GM06990 (cell line): ENCODE measurements at regions not wholly inside any gene's neighbourhood (a gene's known extent, or its start where the extent isn't known, plus 50 kb on each side); places are given as distances from the start of the nearest gene placed in this dataset.

Source experiments
- DNase-seq: peaks from one replicate; pipeline ENCODE4 v3.0.0-alpha.2; 2011; ENCODE audit not compliant: insufficient read length; ENCODE audit errors: extremely low read depth
- H3K27me3 ChIP-seq: replicated peaks from 2 replicates; pipeline ENCODE4 v1.6.0; 2011; ENCODE audit warnings: low read length; ENCODE audit not compliant: control insufficient read depth, insufficient read depth
- H3K36me3 ChIP-seq: 2 replicates; pipeline ENCODE4 v1.5.1; 2011; ENCODE audit warnings: low read length; ENCODE audit not compliant: control insufficient read depth, insufficient read depth
- H3K4me3 ChIP-seq: replicated peaks from 2 replicates; pipeline ENCODE4 v1.5.1; 2011; ENCODE audit warnings: low read depth, mild to moderate bottlenecking, control low read depth, low read length
- CTCF ChIP-seq: IDR thresholded peaks from 2 replicates; pipeline ENCODE4 v1.5.1; 2011; ENCODE audit warnings: low read length, control low read depth, mild to moderate bottlenecking, inconsistent platforms; ENCODE audit not compliant: insufficient read depth, poor library complexity, severe bottlenecking

GRCh38 chr4:85151786-85152185, 185.3 kb upstream of the WDFY3 start:
- no peak for DNase-seq
- Histone ChIP-seq H3K27me3 (no peaks in the 10 kb centered on the region; the same call in 1 of the 2 replicates), H3K36me3 (no peaks in the 10 kb centered on the region)

GRCh38 chr4:85152480-85152879, 186.0 kb upstream of the WDFY3 start:
- no peak for TF ChIP-seq CTCF
- Histone ChIP-seq H3K4me3 (no peak overlapping the region), H3K27me3 (no peaks in the 10 kb centered on the region; the same call in 1 of the 2 replicates), H3K36me3 (no peaks in the 10 kb centered on the region)
- no peak for DNase-seq

More at GRCh38 chr4:85151786-85152185, 185.3 kb upstream of the WDFY3 start:
- H3K4me3 ChIP-seq, result no peak overlapping the region
- TF ChIP-seq CTCF, result no peak

GRCh38 chr4:85153221-85153620, 186.7 kb upstream of the WDFY3 start:
- no peak for DNase-seq
- no peak for TF ChIP-seq CTCF
- H3K27me3 ChIP-seq, result no peaks in the 10 kb centered on the region; the same call in 1 of the 2 replicates

GRCh38 chr4:85154591-85154990, 188.1 kb upstream of the WDFY3 start:
- Histone ChIP-seq H3K36me3 (no peaks in the 10 kb centered on the region), H3K4me3 (no peak overlapping the region), H3K27me3 (no peaks in the 10 kb centered on the region; the same call in 1 of the 2 replicates)
- DNase-seq, result no peak
- no peak for TF ChIP-seq CTCF

More at GRCh38 chr4:85153221-85153620, 186.7 kb upstream of the WDFY3 start:
- H3K4me3 ChIP-seq, result no peak overlapping the region
- no peaks in the 10 kb centered on the region for H3K36me3 ChIP-seq

GRCh38 chr4:85165808-85166207, 199.3 kb upstream of the WDFY3 start:
- no peaks in the 10 kb centered on the region for H3K27me3 ChIP-seq
- TF ChIP-seq CTCF, result no peak

GRCh38 chr4:85166318-85166717, 199.8 kb upstream of the WDFY3 start:
- no peak for DNase-seq
- no peak for TF ChIP-seq CTCF
- no peaks in the 10 kb centered on the region for H3K36me3 ChIP-seq

More at GRCh38 chr4:85165808-85166207, 199.3 kb upstream of the WDFY3 start:
- Histone ChIP-seq H3K4me3 (no peak overlapping the region), H3K36me3 (no peaks in the 10 kb centered on the region)
- no peak for DNase-seq

More at GRCh38 chr4:85166318-85166717, 199.8 kb upstream of the WDFY3 start:
- no peak overlapping the region for H3K4me3 ChIP-seq
- H3K27me3 ChIP-seq, result no peaks in the 10 kb centered on the region
